Testis (tissue), 2 donors: ENCODE measurements at regions not wholly inside any gene's neighbourhood (a gene's known extent, or its start where the extent isn't known, plus 50 kb on each side); places are given as distances from the start of the nearest gene placed in this dataset.

Experiments
- DNase-seq: peaks from one replicate; pipeline ENCODE4 v3.0.0-alpha.2; 2019
- H3K27ac ChIP-seq, 2 donors: fragments of 200-600 bp; sonication (generic); one replicate each; pipeline ENCODE4 v1.5.1; 2019
- H3K27me3 ChIP-seq: fragments of 200-600 bp; sonication (generic); one replicate; pipeline ENCODE4 v1.5.1; 2019
- H3K36me3 ChIP-seq: fragments of 200-600 bp; sonication (generic); one replicate; pipeline ENCODE4 v1.5.1; 2017; ENCODE audit warnings: low read depth; ENCODE audit errors: missing control alignments
- H3K4me1 ChIP-seq: fragments of 200-600 bp; sonication (generic); one replicate; pipeline ENCODE4 v1.5.1; 2019
- H3K4me3 ChIP-seq, 2 donors: fragments of 200-600 bp; sonication (generic); one replicate each; pipeline ENCODE4 v1.5.1; 2017 to 2019
- H3K9me3 ChIP-seq: fragments of 200-600 bp; sonication (generic); one replicate; pipeline ENCODE4 v1.5.1; 2017
- CTCF ChIP-seq, 3 experiments: fragments of 450-650 bp in 2 of 3; fragments of 200-600 bp in 1 of 3; sonication (generic) in 1 of 3; IDR thresholded peaks; one replicate each; pipeline ENCODE4 v1.5.1; 2016 to 2019; ENCODE audit warnings: antibody characterized with exemption in 3 of 3, mild to moderate bottlenecking in 2 of 3, moderate library complexity in 1 of 3
- POLR2A ChIP-seq: fragments of 450-650 bp; IDR thresholded peaks from one replicate; pipeline ENCODE4 v1.6.1; 2017; ENCODE audit warnings: antibody characterized with exemption, mild to moderate bottlenecking, moderate library complexity
- WGBS, 2 donors: methylation state at CpG; one replicate each; pipeline ENCODE4 v1.1.5; 2018; 5-methylcytosine and 5-hydroxymethylcytosine counted together
- intact Hi-C: fragments of 100-400 bp; cut with DNase I; formaldehyde crosslinking; loops from one replicate; pipeline ENCODE4 v1.15.1; 2023; ENCODE audit warnings: low total_unique reads

- H3K4me1 ChIP-seq = no peaks in the 10 kb centered on the region
- no peaks in the 10 kb centered on the region for H3K9me3 ChIP-seq
- 41 to 95% methylated on average over 2 of the region's 2 CpGs for WGBS, 2 donors
- no peaks in the 10 kb centered on the region for H3K27me3 ChIP-seq
- TF ChIP-seq CTCF (IDR thresholded peaks at IDR 0.05) = no peak
- no peak for TF ChIP-seq POLR2A
- no peak overlapping the region for H3K27ac ChIP-seq
- DNase-seq = no peak
- H3K36me3 ChIP-seq = no peaks in the 10 kb centered on the region
- no peak overlapping the region for H3K4me3 ChIP-seq
- intact Hi-C loops = no loop called here
Measured at GRCh38 chr11:11047851-11048610, 190.2 kb upstream of the ZBED5 start.

GRCh38 chr11:11046781-11047180 is 188.9 kb upstream of the ZBED5 start:
- no peak overlapping the region for H3K4me3 ChIP-seq
- no peak overlapping the region for H3K27ac ChIP-seq
- no peak for DNase-seq
- H3K4me1 ChIP-seq = no peaks in the 10 kb centered on the region
- H3K36me3 ChIP-seq = no peaks in the 10 kb centered on the region
- no peaks in the 10 kb centered on the region for H3K27me3 ChIP-seq
- no peaks in the 10 kb centered on the region for H3K9me3 ChIP-seq
- no peak for TF ChIP-seq POLR2A
- TF ChIP-seq CTCF (IDR thresholded peaks at IDR 0.05) = no peak
- intact Hi-C loops = no loop called here
- 90 to 93% methylated on average over 4 of the region's 4 CpGs for WGBS, 2 donors

GRCh38 chr11:11045156-11045930 is 187.5 kb upstream of the ZBED5 start:
- H3K27me3 ChIP-seq = no peaks in the 10 kb centered on the region
- TF ChIP-seq CTCF (IDR thresholded peaks at IDR 0.05) (no peak), POLR2A (no peak)
- no peak for DNase-seq
- H3K4me1 ChIP-seq = no peaks in the 10 kb centered on the region
- H3K36me3 ChIP-seq = no peaks in the 10 kb centered on the region
- intact Hi-C loops = no loop called here
- WGBS, 2 donors = 74 to 81% methylated on average over 6 of the region's 6 CpGs
- no peaks in the 10 kb centered on the region for H3K9me3 ChIP-seq
- no peak overlapping the region for H3K27ac ChIP-seq
- no peak overlapping the region for H3K4me3 ChIP-seq

GRCh38 chr11:11044137-11044855 is 186.4 kb upstream of the ZBED5 start:
- 80 to 90% methylated on average over 6 to 9 of the region's 9 CpGs for WGBS, 2 donors
- Histone ChIP-seq H3K27ac (no peak overlapping the region), H3K36me3 (no peaks in the 10 kb centered on the region), H3K9me3 (no peaks in the 10 kb centered on the region), H3K4me1 (no peaks in the 10 kb centered on the region), H3K4me3 (no peak overlapping the region), H3K27me3 (no peaks in the 10 kb centered on the region)
- TF ChIP-seq POLR2A (no peak), CTCF (IDR thresholded peaks at IDR 0.05) (no peak)
- DNase-seq = no peak
- intact Hi-C loops = no loop called here
